ENCODE measurements at regions not wholly inside any gene's neighbourhood (a gene's known extent, or its start where the extent isn't known, plus 50 kb on each side); places are given as distances from the start of the nearest gene placed in this dataset.
A peak's percentile ranks its signal among the peaks of the same experiment; 100 is the strongest.
"Not testable (repeated sequence)": the region's sequence is repeated elsewhere in the genome, so short reads cannot be mapped to it uniquely, and the experiment has no call there.

DNA sequence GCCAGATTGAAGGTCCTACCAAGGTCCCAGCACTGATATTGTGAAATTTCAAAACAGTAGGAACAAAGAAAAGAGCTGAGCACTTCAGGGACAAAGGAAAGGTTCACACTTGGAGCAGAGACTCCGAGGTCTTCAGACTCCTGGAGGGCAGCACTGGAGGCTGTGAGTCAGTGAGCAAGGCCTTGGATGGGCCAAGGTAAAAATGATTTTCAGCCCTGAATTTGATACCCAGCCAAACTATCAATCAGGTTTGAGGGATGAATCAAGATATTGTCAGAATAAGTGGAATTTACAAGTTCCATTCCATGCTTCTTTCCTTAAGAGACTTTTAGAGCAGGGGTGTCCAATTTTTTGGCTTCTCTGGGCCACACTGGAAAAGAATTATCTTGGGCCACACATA is 111.7 kb downstream of the ADRA2C start:
- ATAC-seq (replicated peaks in 1 of 2) (no peak), DNase-seq (no peak)
- Mint-ChIP-seq H3K4me1 (ENCODE audit: low read depth) (peaks cover 6% of the 10 kb centered on the region), H3K4me3 (no peak overlapping the region), H3K27ac (no peak overlapping the region), H3K36me3 (ENCODE audit: insufficient read depth in 2 of 2) (peaks cover 0 to 11% of the 10 kb centered on the region in 2 donors), H3K9me3 (no peaks in the 10 kb centered on the region), H3K27me3 (ENCODE audit: low read depth) (peaks cover 48% of the 10 kb centered on the region)

GRCh38 chr4:3878678-3879077 is 112.5 kb downstream of the ADRA2C start:
- peaks cover 43% of the 10 kb centered on the region for H3K27me3 Mint-ChIP-seq (ENCODE audit: low read depth)
- H3K9me3 Mint-ChIP-seq = no peaks in the 10 kb centered on the region
- peaks cover 0 to 11% of the 10 kb centered on the region in 2 donors for H3K36me3 Mint-ChIP-seq (ENCODE audit: insufficient read depth in 2 of 2)
- H3K4me1 Mint-ChIP-seq (ENCODE audit: low read depth) = peaks cover 6% of the 10 kb centered on the region
- H3K4me3 Mint-ChIP-seq = no peak overlapping the region
- DNase-seq (no peak), ATAC-seq (replicated peaks in 1 of 2) (no peak)
- no peak overlapping the region for H3K27ac Mint-ChIP-seq

DNA sequence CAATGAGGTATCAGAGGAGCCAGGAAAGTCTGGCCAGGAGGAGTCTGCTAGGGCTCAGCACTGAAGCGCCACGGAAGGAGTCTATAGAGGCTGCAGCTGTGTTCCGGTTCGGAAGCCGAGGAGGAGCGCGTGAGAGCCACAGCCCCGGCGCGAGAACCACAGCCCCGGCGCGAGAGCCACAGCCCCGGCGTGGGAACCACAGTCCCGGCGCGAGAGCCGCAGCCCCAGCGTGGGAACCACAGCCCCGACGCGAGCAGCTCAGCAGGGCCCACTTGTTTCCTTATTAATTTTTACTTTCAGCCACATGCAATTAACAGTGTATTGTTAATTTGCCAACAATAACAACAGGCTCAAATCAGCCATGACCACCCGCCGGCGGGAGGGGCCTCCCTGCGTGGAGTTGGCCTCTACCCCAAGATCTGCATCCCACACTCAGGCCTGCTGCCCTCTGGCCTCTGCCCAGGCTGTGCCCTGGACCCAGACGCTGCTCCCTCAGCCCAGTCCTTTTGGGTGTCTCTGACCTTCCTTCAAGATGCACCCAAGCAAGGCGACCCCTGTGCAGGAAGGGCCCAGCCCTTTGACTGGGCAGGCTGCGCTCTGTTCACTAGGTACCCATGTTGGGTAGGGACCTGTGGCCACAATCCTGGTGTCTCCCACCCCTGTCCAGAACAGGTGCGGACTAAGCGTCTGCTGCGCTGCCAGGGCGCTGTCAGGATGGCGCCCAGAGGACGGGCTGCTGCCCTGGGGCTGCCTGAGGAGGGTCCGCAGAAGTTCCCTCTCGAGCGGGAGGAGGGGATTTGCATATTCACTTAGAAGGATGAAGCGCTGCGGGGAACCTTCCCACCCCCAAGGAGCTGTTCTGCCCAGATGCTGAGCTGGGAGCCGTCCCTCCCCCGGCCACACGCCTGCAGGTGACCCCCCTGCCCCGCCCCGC is 113.8 kb downstream of the ADRA2C start:
- peak in 1 of 2 donors; percentile 16 for DNase-seq
- H3K4me3 Mint-ChIP-seq = peak overlapping the region; percentile 55 to 58
- H3K27ac Mint-ChIP-seq = no peak overlapping the region

GRCh38 chr4:3880615-3881120 is 114.5 kb downstream of the ADRA2C start:
- Mint-ChIP-seq H3K27me3 (ENCODE audit: low read depth) (peaks cover 47% of the 10 kb centered on the region), H3K4me1 (ENCODE audit: low read depth) (peaks cover 6% of the 10 kb centered on the region), H3K27ac (no peak overlapping the region), H3K4me3 (no peak overlapping the region), H3K9me3 (no peaks in the 10 kb centered on the region), H3K36me3 (ENCODE audit: insufficient read depth in 2 of 2) (peaks cover 0 to 11% of the 10 kb centered on the region in 2 donors)
- peak; percentile 74 to 79 for DNase-seq
- ATAC-seq (replicated peaks in 1 of 2) = peak; percentile 77 to 82

More for the DNA sequence above, 113.8 kb downstream of the ADRA2C start:
- H3K4me1 Mint-ChIP-seq (ENCODE audit: low read depth) = peaks cover 6% of the 10 kb centered on the region
- H3K36me3 Mint-ChIP-seq (ENCODE audit: insufficient read depth in 2 of 2) = peaks cover 0 to 11% of the 10 kb centered on the region in 2 donors
- no peaks in the 10 kb centered on the region for H3K9me3 Mint-ChIP-seq
- peaks cover 45% of the 10 kb centered on the region for H3K27me3 Mint-ChIP-seq (ENCODE audit: low read depth)
- ATAC-seq (replicated peaks in 1 of 2) = peak; percentile 34 to 44

- H3K27me3 Mint-ChIP-seq (ENCODE audit: low read depth) = peaks cover 49% of the 10 kb centered on the region
- H3K36me3 Mint-ChIP-seq (ENCODE audit: insufficient read depth in 2 of 2); H3K4me3 Mint-ChIP-seq; H3K4me1 Mint-ChIP-seq (ENCODE audit: low read depth); H3K9me3 Mint-ChIP-seq; DNase-seq; H3K27ac Mint-ChIP-seq; ATAC-seq (replicated peaks in 1 of 2): not testable (repeated sequence)
Measured at GRCh38 chr4:3882316-3882885, 116.2 kb downstream of the ADRA2C start.

DNA sequence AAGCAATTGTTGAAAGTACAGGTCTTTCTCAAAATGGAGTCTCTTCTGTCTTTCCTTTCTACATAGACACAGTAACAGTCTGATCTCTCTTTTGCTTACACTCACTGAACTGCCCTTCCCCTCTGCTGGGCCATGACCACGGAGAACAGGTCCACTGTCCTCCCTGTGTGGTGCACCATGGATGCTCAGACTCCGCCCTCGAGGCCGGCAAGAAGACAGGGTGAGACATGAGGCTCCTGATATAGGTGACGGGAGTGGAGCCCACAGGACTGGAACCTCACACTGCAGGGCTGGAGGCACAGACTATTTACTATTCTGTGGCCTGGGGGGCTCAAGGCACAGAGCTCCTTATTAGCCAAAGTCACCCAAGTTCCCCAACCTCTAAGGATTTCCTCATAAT is 118.1 kb downstream of the ADRA2C start:
- peaks cover 31% of the 10 kb centered on the region for H3K27me3 Mint-ChIP-seq (ENCODE audit: low read depth)
- H3K4me1 Mint-ChIP-seq (ENCODE audit: low read depth); H3K36me3 Mint-ChIP-seq (ENCODE audit: insufficient read depth in 2 of 2); DNase-seq; H3K9me3 Mint-ChIP-seq; ATAC-seq (replicated peaks in 1 of 2); H3K4me3 Mint-ChIP-seq; H3K27ac Mint-ChIP-seq: not testable (repeated sequence)

GRCh38 chr4:3893590-3893989 is 127.4 kb downstream of the ADRA2C start:
- H3K27me3 Mint-ChIP-seq (ENCODE audit: low read depth); H3K36me3 Mint-ChIP-seq (ENCODE audit: insufficient read depth in 2 of 2); H3K27ac Mint-ChIP-seq; H3K9me3 Mint-ChIP-seq; H3K4me1 Mint-ChIP-seq (ENCODE audit: low read depth); ATAC-seq (replicated peaks in 1 of 2); H3K4me3 Mint-ChIP-seq: not testable (repeated sequence)
- DNase-seq = peak; percentile 47 to 54

DNA sequence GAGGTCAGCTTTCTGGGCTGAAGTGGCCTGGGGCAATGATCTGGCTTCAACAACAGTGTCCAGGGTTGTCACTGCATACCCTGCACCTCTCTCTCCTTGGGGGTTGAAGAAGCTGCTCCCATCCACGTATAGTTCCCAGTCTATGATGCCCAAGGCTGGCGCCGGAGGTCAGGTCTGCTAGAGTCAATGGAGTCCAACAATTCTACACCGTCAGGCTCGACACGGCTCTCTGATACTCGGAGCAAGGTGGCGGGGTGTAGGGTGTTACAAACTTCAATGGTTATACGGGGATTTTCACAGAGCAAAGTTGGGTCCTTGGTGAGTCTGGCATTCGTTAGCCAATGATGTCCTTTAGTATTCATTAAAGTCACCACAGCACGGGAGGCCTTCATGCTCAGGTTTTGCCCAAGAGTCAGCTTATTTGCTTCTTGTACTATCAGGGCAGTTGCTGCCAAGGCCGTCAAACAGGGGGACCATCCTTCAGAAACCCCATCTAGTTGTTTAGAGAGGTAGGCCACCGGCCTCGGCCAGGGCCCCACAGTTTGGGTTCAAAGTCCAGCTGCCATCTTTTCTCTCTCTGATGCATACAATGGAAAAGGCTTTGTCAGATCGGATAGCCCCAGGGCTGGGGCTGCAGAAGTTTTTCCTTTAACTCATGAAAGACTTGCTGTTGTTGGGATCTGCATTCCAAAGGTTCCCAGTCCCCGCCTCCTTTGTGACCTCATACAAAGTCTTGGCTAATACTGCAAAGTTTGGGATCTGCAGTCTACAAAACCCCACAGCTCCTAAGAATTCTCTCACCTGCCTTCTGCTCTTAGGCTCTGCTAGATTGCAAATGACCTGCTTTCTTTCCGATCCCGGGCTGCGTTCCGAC is 128.1 kb downstream of the ADRA2C start:
- ATAC-seq (replicated peaks in 1 of 2); H3K36me3 Mint-ChIP-seq (ENCODE audit: insufficient read depth in 2 of 2); H3K27ac Mint-ChIP-seq; H3K4me3 Mint-ChIP-seq; H3K27me3 Mint-ChIP-seq (ENCODE audit: low read depth); DNase-seq; H3K4me1 Mint-ChIP-seq (ENCODE audit: low read depth); H3K9me3 Mint-ChIP-seq: not testable (repeated sequence)

- Mint-ChIP-seq H3K4me3 (no peak overlapping the region), H3K27ac (no peak overlapping the region), H3K4me1 (ENCODE audit: low read depth) (no peaks in the 10 kb centered on the region), H3K27me3 (ENCODE audit: low read depth) (peaks cover 8% of the 10 kb centered on the region), H3K36me3 (ENCODE audit: insufficient read depth in 2 of 2) (no peaks in the 10 kb centered on the region), H3K9me3 (no peaks in the 10 kb centered on the region)
- ATAC-seq (replicated peaks in 1 of 2) (no peak), DNase-seq (no peak)
Measured at GRCh38 chr4:3896441-3896840, 130.3 kb downstream of the ADRA2C start.

GRCh38 chr4:3896871-3897578 is 130.8 kb downstream of the ADRA2C start:
- not testable (repeated sequence) for ATAC-seq (replicated peaks in 1 of 2); H3K27ac Mint-ChIP-seq

DNA sequence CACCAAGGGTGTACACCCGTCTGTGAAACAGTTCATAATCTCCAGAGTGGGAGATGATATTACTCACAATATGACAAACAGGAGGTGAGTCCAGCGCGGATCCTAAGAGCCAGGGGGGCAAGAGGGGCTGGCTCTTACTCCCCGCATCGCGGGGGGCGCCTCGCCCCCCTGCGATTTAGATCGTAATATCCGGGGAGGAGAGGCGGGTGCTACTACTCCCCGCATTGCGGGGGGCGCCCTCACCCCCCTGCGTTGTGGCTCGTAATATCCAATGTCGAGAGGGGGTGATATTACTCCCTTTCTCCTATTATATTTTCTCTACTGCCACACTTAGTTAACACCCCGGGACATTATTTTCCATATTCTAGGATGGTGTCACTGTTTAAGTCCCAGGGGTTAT is 131.9 kb downstream of the ADRA2C start:
- H3K4me3 Mint-ChIP-seq = no peak overlapping the region
- H3K9me3 Mint-ChIP-seq = no peaks in the 10 kb centered on the region
- ATAC-seq (replicated peaks in 1 of 2) (no peak), DNase-seq (no peak)
- no peak overlapping the region for H3K27ac Mint-ChIP-seq
- no peaks in the 10 kb centered on the region for H3K36me3 Mint-ChIP-seq (ENCODE audit: insufficient read depth in 2 of 2)
- peaks cover 10% of the 10 kb centered on the region for H3K27me3 Mint-ChIP-seq (ENCODE audit: low read depth)
- no peaks in the 10 kb centered on the region for H3K4me1 Mint-ChIP-seq (ENCODE audit: low read depth)

More at GRCh38 chr4:3896871-3897578, 130.8 kb downstream of the ADRA2C start:
- not testable (repeated sequence) for DNase-seq; H3K4me1 Mint-ChIP-seq (ENCODE audit: low read depth); H3K9me3 Mint-ChIP-seq; H3K36me3 Mint-ChIP-seq (ENCODE audit: insufficient read depth in 2 of 2); H3K4me3 Mint-ChIP-seq
- peaks cover 13% of the 10 kb centered on the region for H3K27me3 Mint-ChIP-seq (ENCODE audit: low read depth)

DNA sequence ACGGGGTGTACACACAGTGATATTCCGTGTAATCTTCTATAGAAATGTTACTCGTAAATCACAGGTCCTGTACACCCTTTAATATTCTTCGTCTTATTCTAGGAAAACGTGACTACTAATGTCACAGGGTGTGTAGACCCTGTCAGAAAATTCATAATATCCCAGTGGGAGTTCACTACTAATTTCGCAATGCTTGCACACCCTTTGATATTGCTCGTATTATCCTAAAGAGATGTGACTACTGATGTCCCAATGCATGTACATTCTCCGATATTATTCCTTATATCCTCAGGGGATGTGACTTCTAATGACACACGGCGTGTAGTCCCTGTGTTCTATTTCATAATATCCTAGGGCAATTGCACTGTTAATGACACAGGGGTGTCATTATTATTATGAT is 132.7 kb downstream of the ADRA2C start:
- H3K9me3 Mint-ChIP-seq; DNase-seq; H3K27ac Mint-ChIP-seq; H3K27me3 Mint-ChIP-seq (ENCODE audit: low read depth); ATAC-seq (replicated peaks in 1 of 2); H3K4me1 Mint-ChIP-seq (ENCODE audit: low read depth); H3K4me3 Mint-ChIP-seq; H3K36me3 Mint-ChIP-seq (ENCODE audit: insufficient read depth in 2 of 2): not testable (repeated sequence)
